AG04450 (cell line): ENCODE measurements at regions not wholly inside any gene's neighbourhood (a gene's known extent, or its start where the extent isn't known, plus 50 kb on each side); places are given as distances from the start of the nearest gene placed in this dataset.

Experiments used
- CTCF ChIA-PET: fragments of 300-600, 350-600 bp; formaldehyde crosslinking; extraction: SDS; loops from one replicate; lab custom pipeline; 2022; ENCODE audit warnings: antibody characterized with exemption, inconsistent platforms; lab: Charles Lee
- POLR2A ChIA-PET: fragments of 350-600 bp; formaldehyde crosslinking; extraction: SDS; loops from one replicate; lab custom pipeline; 2021; ENCODE audit warnings: antibody characterized with exemption, inconsistent platforms; lab: Yijun Ruan, JAX
- DNase-seq: peaks from one replicate; pipeline ENCODE4 v3.0.0-alpha.2; 2011; ENCODE audit warnings: low read depth, low spot score
- H3K27ac ChIP-seq: one replicate; pipeline ENCODE4 v1.5.1; 2012; ENCODE audit warnings: low read depth, low read length, control low read depth
- H3K27me3 ChIP-seq: one replicate; pipeline ENCODE4 v1.6.0; 2012; ENCODE audit warnings: low read length; ENCODE audit not compliant: control insufficient read depth, insufficient read depth
- H3K4me3 ChIP-seq: 2 replicates; pipeline ENCODE4 v1.5.1; 2011; ENCODE audit warnings: mild to moderate bottlenecking, low read depth, low read length, control low read depth
- H3K9me3 ChIP-seq: 2 replicates; pipeline ENCODE4 v1.5.1; 2012; ENCODE audit warnings: low read length; ENCODE audit not compliant: control insufficient read depth, insufficient read depth
- TF ChIP-seq, protein P1 (sequence below): IDR thresholded peaks from 2 replicates; pipeline ENCODE4 v1.5.1; 2011; ENCODE audit warnings: low read depth, low read length, control low read depth, inconsistent platforms

GRCh38 chr2:189391201-189391600, 50.1 kb upstream of the WDR75 start:
- TF ChIP-seq, protein P1, sequence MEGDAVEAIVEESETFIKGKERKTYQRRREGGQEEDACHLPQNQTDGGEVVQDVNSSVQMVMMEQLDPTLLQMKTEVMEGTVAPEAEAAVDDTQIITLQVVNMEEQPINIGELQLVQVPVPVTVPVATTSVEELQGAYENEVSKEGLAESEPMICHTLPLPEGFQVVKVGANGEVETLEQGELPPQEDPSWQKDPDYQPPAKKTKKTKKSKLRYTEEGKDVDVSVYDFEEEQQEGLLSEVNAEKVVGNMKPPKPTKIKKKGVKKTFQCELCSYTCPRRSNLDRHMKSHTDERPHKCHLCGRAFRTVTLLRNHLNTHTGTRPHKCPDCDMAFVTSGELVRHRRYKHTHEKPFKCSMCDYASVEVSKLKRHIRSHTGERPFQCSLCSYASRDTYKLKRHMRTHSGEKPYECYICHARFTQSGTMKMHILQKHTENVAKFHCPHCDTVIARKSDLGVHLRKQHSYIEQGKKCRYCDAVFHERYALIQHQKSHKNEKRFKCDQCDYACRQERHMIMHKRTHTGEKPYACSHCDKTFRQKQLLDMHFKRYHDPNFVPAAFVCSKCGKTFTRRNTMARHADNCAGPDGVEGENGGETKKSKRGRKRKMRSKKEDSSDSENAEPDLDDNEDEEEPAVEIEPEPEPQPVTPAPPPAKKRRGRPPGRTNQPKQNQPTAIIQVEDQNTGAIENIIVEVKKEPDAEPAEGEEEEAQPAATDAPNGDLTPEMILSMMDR: no peak
- H3K4me3 ChIP-seq: no peak overlapping the region
- POLR2A ChIA-PET: no interaction called here
- H3K27ac ChIP-seq: no peak overlapping the region
- DNase-seq: no peak
- H3K27me3 ChIP-seq: no peaks in the 10 kb centered on the region
- CTCF ChIA-PET: no interaction called here
- H3K9me3 ChIP-seq: no peaks in the 10 kb centered on the region
